ENCODE measurements at regions not wholly inside any gene's neighbourhood (a gene's known extent, or its start where the extent isn't known, plus 50 kb on each side); places are given as distances from the start of the nearest gene placed in this dataset.
"Not testable (repeated sequence)": the region's sequence is repeated elsewhere in the genome, so short reads cannot be mapped to it uniquely, and the experiment has no call there.

DNA sequence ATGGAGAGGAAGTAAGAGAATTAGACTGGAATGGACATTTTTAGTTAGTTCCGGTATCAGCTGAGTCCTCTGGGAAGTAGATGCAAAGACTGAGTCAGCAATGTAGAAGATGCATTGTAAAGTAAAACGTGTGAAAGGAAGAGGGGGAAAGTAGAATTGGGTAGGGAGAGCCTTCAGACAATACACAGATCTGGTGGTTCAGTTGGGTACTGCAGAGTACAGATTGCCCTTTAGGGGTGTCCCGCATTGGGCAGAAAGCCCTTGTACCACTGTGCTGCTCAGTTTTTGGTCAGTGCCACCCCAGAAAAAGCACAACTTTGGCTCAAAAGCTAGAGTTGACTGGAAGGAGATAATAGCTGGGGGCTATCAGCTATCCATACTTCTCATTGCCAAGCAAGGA, 247.4 kb downstream of the KBTBD8 start:
- DNase-seq (ENCODE audit: low spot score): no peak
- in situ Hi-C loops (cut with HindIII; ENCODE audit: low sequenced_read_pairs): no loop called here

DNA sequence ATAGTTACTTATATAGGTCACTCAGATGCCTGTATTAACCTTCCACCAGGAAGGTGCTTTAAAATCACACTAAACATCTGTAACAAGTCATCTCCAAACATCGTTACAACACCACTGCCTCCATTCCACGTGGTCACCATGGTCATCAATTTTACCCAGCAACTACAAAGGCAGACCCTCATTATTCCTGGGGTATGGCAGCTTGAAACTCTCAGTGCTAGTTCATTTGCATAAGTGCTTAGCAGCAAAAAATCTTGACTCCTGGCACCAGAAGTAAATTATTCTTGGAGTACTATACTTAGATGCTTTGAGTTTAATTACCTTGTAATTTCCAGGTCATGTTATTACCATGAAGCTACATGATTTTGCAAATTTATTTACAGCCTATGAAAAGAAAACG, 250.6 kb downstream of the KBTBD8 start:
- in situ Hi-C loops (cut with HindIII; ENCODE audit: low sequenced_read_pairs): no loop called here

DNA sequence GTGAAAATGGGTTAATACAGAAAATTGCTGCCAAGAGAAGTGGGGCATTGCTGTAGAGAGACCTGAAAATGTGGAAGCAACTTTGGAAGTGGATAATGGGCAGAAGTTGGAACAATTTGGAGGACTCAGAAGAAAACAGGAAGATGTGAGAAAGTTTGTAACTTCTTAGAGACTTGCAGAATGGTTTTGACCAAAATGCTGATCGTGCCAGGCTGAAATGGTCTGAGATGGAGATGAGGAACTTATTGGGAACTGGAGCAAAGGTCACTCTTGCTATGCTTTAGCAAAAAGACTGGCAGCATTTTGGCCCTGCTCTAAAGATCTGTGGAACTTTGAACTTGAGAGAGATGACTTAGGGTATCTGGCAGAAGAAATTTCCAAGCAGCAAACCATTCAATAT, 254.8 kb downstream of the KBTBD8 start:
- DNase-seq (ENCODE audit: low spot score); in situ Hi-C loops (cut with HindIII; ENCODE audit: low sequenced_read_pairs): not testable (repeated sequence)

More for the DNA sequence above, 250.6 kb downstream of the KBTBD8 start:
- no peak for DNase-seq (ENCODE audit: low spot score)

DNA sequence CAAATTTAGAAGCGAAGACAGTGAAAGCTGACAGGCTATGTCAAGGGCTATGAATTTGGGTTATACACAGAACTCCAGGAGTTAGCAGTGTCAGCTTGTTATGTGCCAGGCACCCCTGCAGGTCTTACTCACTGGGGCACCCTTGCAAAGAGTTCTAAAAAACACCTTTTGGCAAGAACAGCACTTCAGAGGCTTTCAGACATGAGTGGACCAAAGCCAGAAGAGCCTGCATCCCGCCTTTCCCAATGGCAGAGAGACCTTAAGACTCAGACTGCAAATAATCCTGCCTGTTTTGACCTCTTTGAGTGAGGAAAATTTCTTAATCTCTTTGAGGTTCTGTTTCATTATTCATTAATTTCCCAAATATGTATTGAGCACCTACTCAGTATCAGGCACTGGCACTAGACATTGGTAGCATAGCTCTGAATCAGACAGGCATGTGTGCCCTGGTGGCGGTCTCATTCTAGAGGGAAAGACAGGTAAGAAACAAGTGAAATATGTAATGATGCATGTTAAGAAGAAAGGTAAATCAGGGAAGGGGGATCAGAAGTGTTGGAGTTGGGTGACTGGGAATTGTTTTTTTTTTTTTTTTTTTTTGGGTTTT, 280.0 kb downstream of the KBTBD8 start:
- in situ Hi-C loops (cut with HindIII; ENCODE audit: low sequenced_read_pairs): no loop called here
- DNase-seq (ENCODE audit: low spot score): no peak

DNA sequence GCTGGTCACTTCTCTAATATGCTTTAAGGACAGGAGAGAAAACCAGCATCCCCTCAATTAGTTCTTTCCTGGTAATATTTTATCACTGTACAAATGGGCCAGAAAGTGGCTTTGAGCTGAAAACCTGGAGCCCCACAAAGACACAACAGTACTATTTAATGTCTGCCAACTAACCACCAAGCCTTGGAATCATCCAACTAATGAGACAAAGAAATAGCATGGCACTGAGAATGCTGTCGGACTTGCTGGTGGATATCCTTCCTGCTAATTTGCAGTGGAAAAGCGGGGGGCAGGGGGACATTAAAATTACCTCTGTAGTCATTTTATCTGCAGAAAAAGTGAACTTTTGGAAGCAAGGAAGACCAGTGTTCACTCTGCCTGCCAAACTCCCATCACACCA, 288.5 kb downstream of the KBTBD8 start:
- DNase-seq (ENCODE audit: low spot score): no peak

DNA sequence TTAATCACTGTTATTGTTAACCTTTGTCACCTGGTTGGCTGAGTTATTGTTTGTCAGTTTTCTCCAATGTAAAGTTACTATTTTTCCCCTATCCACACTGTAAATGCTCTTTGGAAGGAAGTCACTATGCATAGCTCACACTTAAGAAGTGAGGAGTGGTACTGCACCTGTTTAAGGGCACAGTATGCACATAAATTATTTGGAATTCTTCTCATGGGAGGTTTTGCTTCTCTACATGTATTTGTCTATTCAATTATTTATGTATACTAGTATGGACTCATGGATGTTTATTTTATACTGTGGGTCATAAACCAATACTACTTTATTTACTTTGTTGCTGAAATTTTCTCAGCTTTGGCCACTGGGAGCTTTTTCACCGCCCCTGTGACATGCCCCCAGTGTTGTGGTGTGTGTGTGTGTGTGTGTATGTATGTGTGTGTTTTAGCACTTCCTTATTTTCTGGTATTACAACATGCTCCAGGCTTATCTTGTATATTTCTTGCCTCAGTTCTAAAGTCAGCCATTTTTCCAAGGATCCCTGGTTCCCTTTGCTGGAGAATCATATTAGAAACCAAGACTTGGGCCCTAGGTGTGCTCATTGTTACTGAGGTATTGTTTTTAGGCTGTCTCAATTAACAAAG, 290.5 kb downstream of the KBTBD8 start:
- in situ Hi-C loops (cut with HindIII; ENCODE audit: low sequenced_read_pairs): no loop called here
- no peak for DNase-seq (ENCODE audit: low spot score)

More for the DNA sequence above, 288.5 kb downstream of the KBTBD8 start:
- in situ Hi-C loops (cut with HindIII; ENCODE audit: low sequenced_read_pairs): no loop called here

DNA sequence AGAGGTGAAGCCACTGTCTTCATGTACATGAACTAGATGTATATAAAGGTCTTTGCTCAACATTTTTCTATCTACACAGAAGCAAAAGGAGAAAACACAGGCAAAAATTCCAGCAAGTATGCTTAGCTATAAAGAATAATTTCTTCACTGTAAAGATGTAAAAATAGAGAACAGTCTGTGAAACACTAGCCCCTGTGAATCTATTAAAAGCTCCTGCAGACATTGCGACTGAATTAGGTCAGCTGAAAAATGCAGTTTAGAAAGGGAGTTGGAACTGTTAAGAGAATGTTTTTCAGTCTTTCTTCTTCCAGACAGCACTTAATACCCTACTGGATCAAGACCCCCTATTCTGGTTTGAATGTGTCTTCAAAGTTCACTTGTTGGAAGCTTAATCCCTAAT, 291.5 kb downstream of the KBTBD8 start:
- DNase-seq (ENCODE audit: low spot score): no peak
- in situ Hi-C loops (cut with HindIII; ENCODE audit: low sequenced_read_pairs): no loop called here

DNA sequence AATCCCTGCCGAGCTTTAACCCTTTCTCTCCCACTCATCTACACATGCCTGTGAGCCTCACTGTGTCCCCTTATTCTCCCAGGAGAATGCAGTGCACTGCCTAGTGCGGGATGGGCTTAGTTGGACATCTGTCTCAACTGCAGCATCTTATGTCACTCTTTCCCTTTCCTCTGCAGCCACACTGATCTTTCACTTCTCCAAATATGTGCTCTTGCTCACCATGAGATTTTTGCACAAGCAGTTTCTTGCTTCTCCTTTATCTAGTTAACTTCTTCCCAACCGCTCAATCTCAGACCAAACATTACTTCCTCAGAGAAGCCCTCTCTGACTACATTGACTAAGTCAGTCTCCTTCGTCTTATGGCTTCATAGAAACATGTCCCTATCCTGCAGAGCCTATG, 292.3 kb downstream of the KBTBD8 start:
- DNase-seq (ENCODE audit: low spot score): no peak
- in situ Hi-C loops (cut with HindIII; ENCODE audit: low sequenced_read_pairs): no loop called here

DNA sequence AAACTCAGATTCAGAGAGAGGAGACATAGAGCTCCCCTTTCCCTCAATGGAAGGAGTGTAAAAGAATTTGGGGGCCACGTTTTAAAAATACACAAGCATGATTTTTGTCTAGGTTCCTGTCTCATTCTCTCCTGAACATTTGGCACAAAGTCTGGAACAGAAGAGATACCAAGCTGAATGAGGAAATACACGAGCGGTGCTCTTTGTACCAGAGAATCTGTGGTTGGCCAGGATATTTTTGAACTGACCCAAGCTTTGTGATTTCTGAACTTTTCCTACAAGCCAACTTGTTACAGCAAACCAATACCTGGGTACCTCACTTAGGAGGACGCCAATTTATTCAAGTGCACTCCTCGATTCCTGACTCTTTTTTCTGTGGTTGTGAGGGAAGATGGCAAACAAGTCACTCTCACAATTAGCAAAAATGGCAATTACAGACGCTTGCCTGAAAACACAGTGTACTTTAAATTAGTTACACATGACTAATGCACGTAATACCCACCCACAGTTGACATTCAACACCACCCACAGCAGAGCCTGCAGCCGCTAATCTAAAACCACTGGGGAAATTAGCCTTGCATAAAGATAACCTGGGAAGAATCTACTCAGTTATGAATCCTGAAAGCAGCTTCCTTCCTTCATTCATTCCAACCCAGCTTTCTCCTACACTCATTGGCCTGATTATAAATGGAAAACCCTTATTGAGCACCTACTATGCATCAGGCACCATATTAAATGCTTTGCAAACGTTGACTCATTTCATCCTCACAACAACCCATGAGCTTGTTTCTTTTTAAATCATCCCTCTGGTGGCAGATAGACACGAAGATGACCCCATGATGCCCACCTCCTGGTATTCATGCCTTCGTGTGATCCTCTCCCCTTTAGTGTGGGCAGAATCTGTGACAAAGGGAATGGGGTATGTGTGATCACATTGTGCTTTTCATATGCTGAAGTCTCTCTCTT, 293.5 kb downstream of the KBTBD8 start:
- in situ Hi-C loops (cut with HindIII; ENCODE audit: low sequenced_read_pairs): no loop called here
- DNase-seq (ENCODE audit: low spot score): no peak

DNA sequence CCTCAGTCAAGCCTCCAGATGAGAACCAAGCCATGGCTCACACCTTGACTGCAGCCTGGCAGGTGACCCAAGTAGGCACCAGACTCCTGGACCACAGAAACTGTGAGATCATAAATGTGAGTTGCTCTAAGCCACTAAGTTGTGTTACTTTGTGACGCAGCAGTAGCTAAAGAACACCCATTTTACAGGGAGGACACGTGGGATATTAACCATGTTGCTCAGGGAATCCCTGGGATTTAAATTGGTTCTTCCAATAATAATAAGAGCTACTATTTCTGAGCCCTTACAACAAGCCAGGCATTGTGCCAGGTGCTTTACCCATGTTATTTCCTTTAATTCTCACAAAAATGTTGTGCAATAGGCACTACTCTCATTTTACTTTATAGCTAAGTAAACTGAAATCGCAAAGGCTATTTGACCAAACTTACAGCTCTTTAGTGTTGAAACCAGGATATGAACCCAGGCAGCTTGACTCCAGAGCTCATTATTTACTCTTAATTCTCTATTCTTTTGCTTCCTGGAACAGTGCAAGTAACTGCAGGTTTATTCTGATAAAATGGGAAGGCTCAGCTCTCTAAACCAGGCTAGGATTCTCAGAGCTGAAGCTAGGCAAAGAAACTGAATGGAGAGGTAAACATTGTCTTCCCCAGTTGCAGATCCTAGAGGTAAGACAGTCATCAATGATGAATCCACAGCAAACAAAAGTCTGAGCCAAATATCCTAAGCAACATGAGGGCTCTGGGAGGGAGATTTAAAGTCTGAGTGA, 294.4 kb downstream of the KBTBD8 start:
- in situ Hi-C loops (cut with HindIII; ENCODE audit: low sequenced_read_pairs): no loop called here
- no peak for DNase-seq (ENCODE audit: low spot score)

DNA sequence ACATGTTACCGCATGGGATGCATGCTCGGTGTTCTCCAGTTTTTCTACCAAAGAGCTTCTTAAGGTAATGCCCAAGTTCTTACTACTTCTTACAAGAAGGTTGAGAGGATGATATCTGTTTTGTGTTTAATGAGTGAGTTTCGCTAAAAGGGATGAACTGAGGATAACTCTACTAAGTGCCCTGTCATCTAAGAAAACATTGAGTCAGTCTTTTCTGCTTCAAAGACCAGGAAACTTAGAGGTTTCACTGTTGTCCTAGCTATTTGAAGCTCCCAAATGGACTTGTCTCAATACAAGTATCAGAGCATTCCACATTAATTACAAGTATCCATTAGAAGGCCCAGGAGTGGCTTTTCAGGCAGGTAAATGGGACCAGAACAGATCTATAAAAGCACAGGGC, 296.2 kb downstream of the KBTBD8 start:
- no peak for DNase-seq (ENCODE audit: low spot score)
- in situ Hi-C loops (cut with HindIII; ENCODE audit: low sequenced_read_pairs): no loop called here

DNA sequence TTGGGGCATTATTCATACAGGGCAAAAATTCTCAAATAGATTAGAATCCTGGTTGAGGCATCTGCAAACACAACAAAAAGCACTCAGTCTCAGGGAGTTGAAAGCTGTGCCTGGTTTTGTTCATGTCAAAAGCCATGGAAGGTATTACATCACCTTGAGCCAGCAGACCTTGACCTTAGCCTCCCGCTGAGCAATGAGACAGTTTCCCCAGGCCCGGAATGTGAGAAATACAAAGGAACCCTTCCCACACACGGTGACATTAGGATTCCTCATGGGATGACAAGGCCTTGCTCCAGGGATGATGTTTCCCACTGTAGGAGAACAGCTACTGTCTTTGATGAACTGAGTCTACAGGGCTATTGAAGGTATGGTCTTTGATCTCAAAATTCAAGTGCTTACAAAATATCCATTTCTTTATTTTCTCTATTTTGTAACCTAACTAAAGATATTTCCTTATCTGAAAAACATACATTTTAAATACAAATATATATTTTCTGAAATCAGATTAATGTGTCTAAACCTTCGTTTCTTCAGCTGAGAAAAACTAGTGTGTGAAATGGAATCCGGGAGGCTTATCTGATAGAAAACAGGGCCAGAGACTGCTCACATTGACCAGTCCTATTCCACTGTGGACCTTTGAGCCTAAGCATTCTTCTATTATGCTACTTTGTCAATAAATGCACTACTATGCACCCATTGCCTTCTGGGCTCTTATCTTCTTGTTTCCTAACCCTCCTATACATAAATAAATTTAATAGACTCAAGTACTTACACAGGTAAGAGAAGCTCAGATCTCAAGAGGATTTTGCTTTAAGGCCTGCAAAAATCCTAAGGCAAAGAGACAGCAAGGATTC, 298.2 kb downstream of the KBTBD8 start:
- in situ Hi-C loops (cut with HindIII; ENCODE audit: low sequenced_read_pairs): no loop called here
- no peak for DNase-seq (ENCODE audit: low spot score)

DNA sequence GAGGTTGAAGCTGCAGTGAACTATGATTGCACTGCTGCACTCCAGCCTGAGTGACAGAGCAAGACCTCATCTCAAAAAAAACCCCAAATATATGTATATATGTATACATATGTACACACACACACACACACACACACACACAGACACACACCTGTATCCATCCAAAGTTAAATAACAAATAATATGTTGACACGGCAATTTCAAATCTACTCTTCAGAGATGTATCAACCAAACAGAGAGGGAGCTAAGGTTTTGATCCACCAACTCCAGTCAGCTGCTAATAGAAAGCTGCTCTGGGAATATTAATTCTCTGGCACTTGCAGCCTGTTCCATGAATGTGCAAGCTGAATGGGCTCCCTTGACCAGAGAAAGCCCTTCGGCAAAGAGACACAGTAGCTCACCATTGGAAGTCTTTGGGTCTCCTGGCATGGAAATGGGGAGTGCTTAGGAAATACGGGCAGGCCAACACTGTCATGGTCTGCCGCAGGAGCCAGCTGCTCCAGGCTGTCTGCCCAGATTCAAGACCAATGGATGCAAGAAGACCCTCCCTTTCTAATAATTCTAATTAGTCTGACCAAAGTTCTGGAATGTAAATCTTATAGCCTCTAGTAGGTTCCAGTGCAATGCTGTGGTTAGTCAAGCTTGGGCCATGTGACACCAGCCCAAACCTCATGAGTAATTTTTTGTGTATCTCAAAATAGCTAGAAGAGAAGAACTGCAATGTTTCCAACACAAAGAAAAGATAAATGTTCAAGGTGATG, 299.8 kb downstream of the KBTBD8 start:
- no peak for DNase-seq (ENCODE audit: low spot score)
- in situ Hi-C loops (cut with HindIII; ENCODE audit: low sequenced_read_pairs): no loop called here

DNA sequence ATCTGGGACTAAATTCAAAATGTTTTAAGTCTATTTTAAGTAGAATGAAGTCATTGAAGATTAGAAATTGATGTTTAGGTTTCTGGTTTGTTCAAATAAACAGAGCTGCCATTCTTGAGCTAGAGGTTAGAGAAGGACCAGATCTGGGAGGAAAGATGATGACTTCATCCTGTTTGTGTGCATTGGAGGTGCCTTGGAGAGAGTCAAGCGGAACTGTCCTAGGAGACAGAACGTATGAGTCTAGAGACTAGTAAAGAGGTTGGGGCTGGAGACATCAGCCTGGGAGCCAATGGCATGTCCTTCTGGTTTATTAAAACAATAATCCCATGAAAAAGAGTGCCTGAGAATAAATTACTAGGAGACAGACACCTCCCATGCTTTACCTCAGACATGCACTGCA, 303.4 kb downstream of the KBTBD8 start:
- in situ Hi-C loops (cut with HindIII; ENCODE audit: low sequenced_read_pairs): no loop called here
- DNase-seq (ENCODE audit: low spot score): no peak

DNA sequence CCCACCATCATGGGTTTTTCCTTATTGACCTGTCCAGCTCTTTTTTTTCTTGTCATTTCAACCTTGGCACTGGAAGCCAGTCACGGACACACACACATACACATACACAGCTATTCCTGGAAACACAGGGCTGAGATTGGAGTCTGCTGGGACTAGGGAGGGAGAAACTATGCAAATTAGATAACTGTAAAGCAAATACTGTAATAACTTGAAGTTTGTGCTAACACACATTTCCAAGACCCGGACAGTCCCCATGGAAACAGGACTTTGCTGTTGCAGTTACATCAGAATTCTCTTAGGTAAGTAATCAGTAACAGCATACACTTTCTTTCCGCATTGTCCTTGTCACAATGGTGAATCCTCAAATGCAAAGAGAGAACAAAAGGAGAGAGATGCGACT, 304.4 kb downstream of the KBTBD8 start:
- no peak for DNase-seq (ENCODE audit: low spot score)
- in situ Hi-C loops (cut with HindIII; ENCODE audit: low sequenced_read_pairs): no loop called here

DNA sequence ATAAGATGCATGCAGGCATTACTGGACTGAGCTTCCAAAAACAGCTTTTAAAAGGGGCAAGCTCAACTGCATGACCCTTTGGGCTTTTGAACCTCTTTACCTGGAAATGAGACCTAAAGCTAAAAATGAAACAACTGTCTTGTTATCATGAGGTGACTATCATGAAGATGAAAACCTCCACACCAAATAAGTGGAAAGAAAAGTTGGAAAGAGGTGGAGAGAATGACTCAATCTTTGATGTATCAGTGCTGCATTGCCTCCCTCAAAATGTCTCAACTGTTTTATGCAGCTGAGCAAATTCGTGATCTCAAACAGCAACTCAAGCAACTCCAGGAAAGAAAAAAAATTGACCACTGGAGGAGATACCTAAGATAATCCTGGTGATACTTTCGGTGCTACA, 307.1 kb downstream of the KBTBD8 start:
- in situ Hi-C loops (cut with HindIII; ENCODE audit: low sequenced_read_pairs): no loop called here
- no peak for DNase-seq (ENCODE audit: low spot score)

DNA sequence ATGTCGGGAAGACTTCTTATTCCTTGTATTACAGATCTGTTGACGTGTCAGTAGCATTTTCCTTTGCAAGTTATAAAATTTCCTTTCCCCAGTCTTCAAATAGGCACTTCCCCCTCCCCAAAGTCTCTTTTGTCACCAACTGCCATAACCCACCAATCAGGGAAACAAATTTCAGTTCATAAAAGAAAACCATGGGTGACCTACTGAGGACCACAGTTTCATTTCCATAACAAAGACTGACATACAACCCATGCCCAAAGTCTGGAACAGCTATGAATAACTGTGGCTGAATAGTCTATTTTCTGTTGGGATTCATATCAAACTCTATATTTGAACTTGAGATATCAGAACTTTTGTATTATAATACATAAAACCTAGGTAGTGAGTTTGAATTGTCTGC, 307.8 kb downstream of the KBTBD8 start:
- DNase-seq (ENCODE audit: low spot score): no peak
- in situ Hi-C loops (cut with HindIII; ENCODE audit: low sequenced_read_pairs): no loop called here

DNA sequence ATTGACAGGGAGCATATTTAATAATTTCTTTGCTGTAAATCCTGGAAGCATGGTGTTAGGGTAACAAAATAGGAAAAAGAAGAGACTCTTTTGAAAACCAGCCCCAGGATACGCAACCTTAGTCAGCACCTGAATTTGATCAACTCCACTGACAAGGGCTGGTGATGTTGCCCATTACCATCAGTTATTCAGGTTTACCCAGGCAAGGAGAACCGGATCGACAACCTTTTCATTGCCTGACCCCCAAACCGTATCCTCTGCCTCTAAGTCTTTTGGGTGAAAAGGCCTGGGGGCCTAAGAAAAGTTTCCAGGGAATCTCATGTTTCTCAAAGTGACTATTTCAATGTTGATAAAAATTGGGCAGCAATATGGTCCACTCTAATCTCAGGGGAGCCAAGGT, 313.3 kb downstream of the KBTBD8 start:
- DNase-seq (ENCODE audit: low spot score): no peak
- in situ Hi-C loops (cut with HindIII; ENCODE audit: low sequenced_read_pairs): no loop called here

All from G401 (cell line).